ENCODE measurements at regions not wholly inside any gene's neighbourhood (a gene's known extent, or its start where the extent isn't known, plus 50 kb on each side); places are given as distances from the start of the nearest gene placed in this dataset.

- no peak for TF ChIP-seq CTCF (conservative IDR thresholded peaks at IDR 0.05; ENCODE audit: low read length)
- H3K4me3 ChIP-seq (ENCODE audit: low read length), result no peak overlapping the region
- no peak for DNase-seq (ENCODE audit: low read depth)
These were observed 206.4 kb upstream of the IL12B start for GRCh38 chr5:159536646-159537045.

GRCh38 chr5:159539678-159540077 is 209.4 kb upstream of the IL12B start:
- TF ChIP-seq CTCF (conservative IDR thresholded peaks at IDR 0.05; ENCODE audit: low read length), result no peak
- no peak for DNase-seq (ENCODE audit: low read depth)
- no peak overlapping the region for H3K4me3 ChIP-seq (ENCODE audit: low read length)

GRCh38 chr5:159543326-159543725 is 213.0 kb upstream of the IL12B start:
- DNase-seq (ENCODE audit: low read depth), result no peak
- no peak for TF ChIP-seq CTCF (conservative IDR thresholded peaks at IDR 0.05; ENCODE audit: low read length)
- no peak overlapping the region for H3K4me3 ChIP-seq (ENCODE audit: low read length)

- no peak for DNase-seq (ENCODE audit: low read depth)
- H3K4me3 ChIP-seq (ENCODE audit: low read length), result no peak overlapping the region
- TF ChIP-seq CTCF (conservative IDR thresholded peaks at IDR 0.05; ENCODE audit: low read length), result no peak
These were observed 214.9 kb upstream of the IL12B start for GRCh38 chr5:159545156-159545555.

GRCh38 chr5:159547466-159548195 is 217.3 kb upstream of the IL12B start:
- DNase-seq (ENCODE audit: low read depth), result peak; percentile 67
- H3K4me3 ChIP-seq (ENCODE audit: low read length), result no peak overlapping the region
- no peak for TF ChIP-seq CTCF (conservative IDR thresholded peaks at IDR 0.05; ENCODE audit: low read length)

GRCh38 chr5:159548517-159548916 is 218.2 kb upstream of the IL12B start:
- DNase-seq (ENCODE audit: low read depth), result peak; percentile 69
- no peak overlapping the region for H3K4me3 ChIP-seq (ENCODE audit: low read length)
- peak; percentile 25; the same call in 1 of the 2 replicates for TF ChIP-seq CTCF (conservative IDR thresholded peaks at IDR 0.05; ENCODE audit: low read length)

GRCh38 chr5:159549046-159549445 is 218.8 kb upstream of the IL12B start:
- H3K4me3 ChIP-seq (ENCODE audit: low read length), result no peak overlapping the region
- no peak for TF ChIP-seq CTCF (conservative IDR thresholded peaks at IDR 0.05; ENCODE audit: low read length)
- peak; percentile 55 for DNase-seq (ENCODE audit: low read depth)

Measured in AG10803 (cell line).